ENCODE measurements at regions not wholly inside any gene's neighbourhood (a gene's known extent, or its start where the extent isn't known, plus 50 kb on each side); places are given as distances from the start of the nearest gene placed in this dataset.

- TF ChIP-seq, protein P1, sequence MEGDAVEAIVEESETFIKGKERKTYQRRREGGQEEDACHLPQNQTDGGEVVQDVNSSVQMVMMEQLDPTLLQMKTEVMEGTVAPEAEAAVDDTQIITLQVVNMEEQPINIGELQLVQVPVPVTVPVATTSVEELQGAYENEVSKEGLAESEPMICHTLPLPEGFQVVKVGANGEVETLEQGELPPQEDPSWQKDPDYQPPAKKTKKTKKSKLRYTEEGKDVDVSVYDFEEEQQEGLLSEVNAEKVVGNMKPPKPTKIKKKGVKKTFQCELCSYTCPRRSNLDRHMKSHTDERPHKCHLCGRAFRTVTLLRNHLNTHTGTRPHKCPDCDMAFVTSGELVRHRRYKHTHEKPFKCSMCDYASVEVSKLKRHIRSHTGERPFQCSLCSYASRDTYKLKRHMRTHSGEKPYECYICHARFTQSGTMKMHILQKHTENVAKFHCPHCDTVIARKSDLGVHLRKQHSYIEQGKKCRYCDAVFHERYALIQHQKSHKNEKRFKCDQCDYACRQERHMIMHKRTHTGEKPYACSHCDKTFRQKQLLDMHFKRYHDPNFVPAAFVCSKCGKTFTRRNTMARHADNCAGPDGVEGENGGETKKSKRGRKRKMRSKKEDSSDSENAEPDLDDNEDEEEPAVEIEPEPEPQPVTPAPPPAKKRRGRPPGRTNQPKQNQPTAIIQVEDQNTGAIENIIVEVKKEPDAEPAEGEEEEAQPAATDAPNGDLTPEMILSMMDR (IDR thresholded peaks at IDR 0.05; ENCODE audit: low read depth, low read length, poor library complexity, severe bottlenecking): no peak
- no peak for TF ChIP-seq EZH2phosphoT487 (IDR thresholded peaks at IDR 0.05; ENCODE audit: borderline replicate concordance, low read length)
These were observed 83.9 kb downstream of the DLL1 start for GRCh38 chr6:170206851-170207431.
